ENCODE measurements at regions not wholly inside any gene's neighbourhood (a gene's known extent, or its start where the extent isn't known, plus 50 kb on each side); places are given as distances from the start of the nearest gene placed in this dataset.

DNA sequence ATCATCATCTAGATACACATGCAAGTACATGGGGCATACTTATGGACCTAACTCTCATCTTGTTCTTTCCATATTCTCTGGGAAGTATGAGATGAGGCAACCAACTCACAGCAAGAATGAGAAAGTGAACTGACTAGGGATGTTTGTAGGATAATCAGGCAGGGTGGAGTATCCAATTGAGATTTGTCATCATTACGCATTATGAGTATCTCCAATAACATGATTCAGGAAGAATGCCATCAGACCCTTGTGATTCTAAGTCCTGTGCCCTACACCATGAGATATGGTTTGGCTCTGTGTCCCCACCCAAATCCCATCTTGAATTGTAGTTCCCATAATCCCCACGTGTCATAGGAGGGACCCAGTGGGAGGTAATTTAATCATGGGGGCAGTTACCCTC lies 154.0 kb downstream of the SLC30A10 start:
- no peak for TF ChIP-seq POLR2A (IDR thresholded peaks at IDR 0.05; ENCODE audit: low read depth, low read length)
- no peak for TF ChIP-seq TCF7 (IDR thresholded peaks at IDR 0.05; ENCODE audit: borderline replicate concordance)
- no peak for TF ChIP-seq CTCF (IDR thresholded peaks at IDR 0.05 in 2 of 3, conservative IDR thresholded peaks at IDR 0.05 in 1 of 3; ENCODE audit: control insufficient read depth in 2 of 3, extremely low read depth in 1 of 3, insufficient read depth in 1 of 3, low read depth in 3 of 3, low read length in 3 of 3)
- TF ChIP-seq STAT1 (conservative IDR thresholded peaks at IDR 0.05), result no peak
- no peak for TF ChIP-seq ETV6 (conservative IDR thresholded peaks at IDR 0.05 in 1 of 2, IDR thresholded peaks at IDR 0.05 in 1 of 2; ENCODE audit: borderline replicate concordance in 1 of 2, low read depth in 1 of 2)
- TF ChIP-seq GABPA (IDR thresholded peaks at IDR 0.05; ENCODE audit: low read depth), result no peak
- no peak for TF ChIP-seq USF2 (IDR thresholded peaks at IDR 0.05; ENCODE audit: borderline replicate concordance, low read depth, low read length)
- TF ChIP-seq, protein P1, sequence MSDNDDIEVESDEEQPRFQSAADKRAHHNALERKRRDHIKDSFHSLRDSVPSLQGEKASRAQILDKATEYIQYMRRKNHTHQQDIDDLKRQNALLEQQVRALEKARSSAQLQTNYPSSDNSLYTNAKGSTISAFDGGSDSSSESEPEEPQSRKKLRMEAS (IDR thresholded peaks at IDR 0.05; ENCODE audit: low read depth, low read length), result no peak
- no peak for TF ChIP-seq SPI1 (IDR thresholded peaks at IDR 0.05; ENCODE audit: borderline replicate concordance, insufficient read depth, low read depth, low read length)
- no peak for TF ChIP-seq FOS (IDR thresholded peaks at IDR 0.05; ENCODE audit: borderline replicate concordance, extremely low read depth, insufficient read length)

Data from GM12878 (cell line).